Loucy (cell line): ENCODE measurements at regions not wholly inside any gene's neighbourhood (a gene's known extent, or its start where the extent isn't known, plus 50 kb on each side); places are given as distances from the start of the nearest gene placed in this dataset.

Experiments
- H2AFZ ChIP-seq: fragments of 200-600 bp; sonication (generic); 2 replicates; pipeline ENCODE4 v1.6.0; 2016; ENCODE audit warnings: antibody characterized with exemption, mild to moderate bottlenecking, low read length, moderate library complexity
- H3F3A ChIP-seq: fragments of 200-600 bp; 2 replicates; pipeline ENCODE4 v1.6.0; 2016; ENCODE audit warnings: antibody characterized with exemption, low read depth, mild to moderate bottlenecking
- H3K27me3 ChIP-seq: fragments of 200-600 bp; sonication (generic); 2 replicates; pipeline ENCODE4 v1.6.1; 2014; ENCODE audit warnings: low read length, mild to moderate bottlenecking; ENCODE audit not compliant: insufficient read depth, poor library complexity, severe bottlenecking
- H3K36me3 ChIP-seq: fragments of 200-600 bp; sonication (generic); 2 replicates; pipeline ENCODE4 v1.6.1; 2016; ENCODE audit warnings: low read length; ENCODE audit not compliant: insufficient read depth
- H3K4me1 ChIP-seq: fragments of 200-600 bp; sonication (generic); 2 replicates; pipeline ENCODE4 v1.5.1; 2014; ENCODE audit warnings: low read length, mild to moderate bottlenecking; ENCODE audit not compliant: insufficient read depth, poor library complexity, severe bottlenecking
- H3K4me2 ChIP-seq: fragments of 200-600 bp; sonication (generic); 2 replicates; pipeline ENCODE4 v1.6.0; 2014; ENCODE audit warnings: antibody characterized with exemption, low read length, low read depth, mild to moderate bottlenecking; ENCODE audit not compliant: poor library complexity, severe bottlenecking
- H3K4me3 ChIP-seq: fragments of 200-600 bp; sonication (generic); 2 replicates; pipeline ENCODE4 v1.5.1; 2014; ENCODE audit warnings: low read length, mild to moderate bottlenecking, mixed read lengths; ENCODE audit not compliant: poor library complexity, severe bottlenecking
- H3K79me2 ChIP-seq: fragments of 200-600 bp; sonication (generic); 2 replicates; pipeline ENCODE4 v1.6.1; 2014; ENCODE audit warnings: low read length; ENCODE audit not compliant: insufficient read depth
- H3K9ac ChIP-seq: fragments of 200-600 bp; sonication (generic); 2 replicates; pipeline ENCODE4 v1.6.0; 2014; ENCODE audit warnings: mild to moderate bottlenecking, low read depth, low read length, moderate library complexity; ENCODE audit not compliant: poor library complexity, severe bottlenecking
- H3K9me2 ChIP-seq: fragments of 200-600 bp; sonication (generic); replicated peaks from 2 replicates; pipeline ENCODE4 v1.6.1; 2016; ENCODE audit warnings: low read depth, low read length, mixed read lengths
- H3K9me3 ChIP-seq: fragments of 200-600 bp; sonication (generic); 2 replicates; pipeline ENCODE4 v1.6.1; 2014; ENCODE audit warnings: mild to moderate bottlenecking, antibody characterized with exemption, low read length, low read depth; ENCODE audit not compliant: insufficient read depth
- H4K20me1 ChIP-seq: fragments of 200-600 bp; sonication (generic); 2 replicates; pipeline ENCODE4 v1.6.0; 2014; ENCODE audit warnings: antibody characterized with exemption, low read length, mild to moderate bottlenecking; ENCODE audit not compliant: insufficient read depth, poor library complexity, severe bottlenecking
- CTCF ChIP-seq: fragments of 200-600 bp; sonication (generic); conservative IDR thresholded peaks from 2 replicates; pipeline ENCODE4 v1.5.1; 2014; ENCODE audit warnings: mild to moderate bottlenecking, antibody characterized with exemption, low read length
- EZH2phosphoT487 ChIP-seq: fragments of 200-600 bp; IDR thresholded peaks from 2 replicates; pipeline ENCODE4 v1.6.1; 2018; ENCODE audit warnings: antibody characterized with exemption, mild to moderate bottlenecking, moderate library complexity, borderline replicate concordance

GRCh38 chr14:84262932-84263331, 1267.0 kb upstream of the FLRT2 start:
- H3K9me3 ChIP-seq, result no peaks in the 10 kb centered on the region
- H3K27me3 ChIP-seq, result no peaks in the 10 kb centered on the region
- H3K4me2 ChIP-seq, result no peak overlapping the region
- no peak overlapping the region for H3K4me3 ChIP-seq
- no peaks in the 10 kb centered on the region for H4K20me1 ChIP-seq
- no peaks in the 10 kb centered on the region for H3F3A ChIP-seq
- no peaks in the 10 kb centered on the region for H3K4me1 ChIP-seq
- TF ChIP-seq CTCF, result no peak
- TF ChIP-seq EZH2phosphoT487, result no peak
- no peak overlapping the region for H3K9ac ChIP-seq
- H3K36me3 ChIP-seq, result no peaks in the 10 kb centered on the region
- no peaks in the 10 kb centered on the region for H3K79me2 ChIP-seq
- H2AFZ ChIP-seq, result no peak overlapping the region
- no peaks in the 10 kb centered on the region for H3K9me2 ChIP-seq

DNA sequence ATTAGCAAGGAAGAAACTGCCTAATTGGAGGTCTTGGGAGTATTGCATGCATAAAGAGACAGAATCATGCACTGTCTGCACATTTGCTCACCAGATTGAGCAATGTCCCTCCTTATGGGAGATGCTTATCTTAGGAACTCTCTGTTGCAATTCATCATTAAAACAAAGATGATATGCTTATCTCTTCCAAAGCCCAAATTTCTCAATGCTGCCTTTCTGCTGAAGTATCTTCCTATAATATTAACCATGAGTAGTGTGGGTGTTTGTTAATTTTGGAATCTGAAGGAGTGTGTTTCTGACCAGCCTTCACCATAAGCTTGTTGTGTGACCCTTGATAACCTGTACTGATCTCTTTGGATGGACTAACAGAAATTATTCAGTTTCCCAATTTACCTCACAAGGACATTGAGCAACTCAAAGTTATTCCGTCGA, 1257.6 kb upstream of the FLRT2 start:
- no peaks in the 10 kb centered on the region for H3K27me3 ChIP-seq
- no peaks in the 10 kb centered on the region for H3F3A ChIP-seq
- no peaks in the 10 kb centered on the region for H4K20me1 ChIP-seq
- no peak overlapping the region for H3K9ac ChIP-seq
- no peaks in the 10 kb centered on the region for H3K79me2 ChIP-seq
- no peak for TF ChIP-seq EZH2phosphoT487
- no peak for TF ChIP-seq CTCF
- H3K4me1 ChIP-seq, result no peaks in the 10 kb centered on the region
- H2AFZ ChIP-seq, result no peak overlapping the region
- H3K4me3 ChIP-seq, result no peak overlapping the region
- H3K36me3 ChIP-seq, result no peaks in the 10 kb centered on the region
- no peaks in the 10 kb centered on the region for H3K9me2 ChIP-seq
- H3K9me3 ChIP-seq, result no peaks in the 10 kb centered on the region
- no peak overlapping the region for H3K4me2 ChIP-seq

- Histone ChIP-seq H3K4me2 (no peak overlapping the region), H3K4me1 (no peaks in the 10 kb centered on the region)
Observed at GRCh38 chr14:84273181-84273580, 1256.8 kb upstream of the FLRT2 start.

More at GRCh38 chr14:84273181-84273580, 1256.8 kb upstream of the FLRT2 start:
- Histone ChIP-seq H3F3A (no peaks in the 10 kb centered on the region), H3K9ac (no peak overlapping the region), H3K36me3 (no peaks in the 10 kb centered on the region), H4K20me1 (no peaks in the 10 kb centered on the region), H3K79me2 (no peaks in the 10 kb centered on the region), H2AFZ (no peak overlapping the region), H3K9me3 (no peaks in the 10 kb centered on the region), H3K4me3 (no peak overlapping the region), H3K9me2 (no peaks in the 10 kb centered on the region), H3K27me3 (no peaks in the 10 kb centered on the region)
- TF ChIP-seq CTCF, result no peak
- TF ChIP-seq EZH2phosphoT487, result no peak
